B cell (primary cell): ENCODE measurements at regions not wholly inside any gene's neighbourhood (a gene's known extent, or its start where the extent isn't known, plus 50 kb on each side); places are given as distances from the start of the nearest gene placed in this dataset.
"Not testable (repeated sequence)": the region's sequence is repeated elsewhere in the genome, so short reads cannot be mapped to it uniquely, and the experiment has no call there.

ENCODE experiments used
- ATAC-seq: fragments of 200-7000 bp; cut with Tn5 transposase; one replicate; pipeline ENCODE4 v1.10.0; 2021; ENCODE audit warnings: low read depth, mild to moderate bottlenecking, moderate number of reproducible peaks, moderate library complexity
- CTCF ChIA-PET: fragments of 350-600 bp; sonication (Branson Sonifier 250); formaldehyde crosslinking; loops from one replicate; lab custom pipeline; 2021; ENCODE audit warnings: antibody characterized with exemption, inconsistent platforms; lab: Charles Lee
- POLR2A ChIA-PET: fragments of 350-600 bp; sonication (Branson Sonifier 250); formaldehyde crosslinking; loops from one replicate; lab custom pipeline; 2021; ENCODE audit warnings: antibody characterized with exemption; lab: Charles Lee
- DNase-seq: peaks from one replicate; pipeline ENCODE4 v3.0.0; 2013
- H2AFZ ChIP-seq: 2 replicates; pipeline ENCODE4 v1.6.1; 2012; ENCODE audit warnings: mild to moderate bottlenecking, low read depth, low read length; ENCODE audit not compliant: insufficient read depth, poor library complexity, severe bottlenecking
- H3K27ac ChIP-seq, 2 donors: 1 replicate in 1 of 2; 2 replicates in 1 of 2; pipeline ENCODE4 v1.5.1; 2012 to 2013; ENCODE audit warnings: low read length in 2 of 2, mild to moderate bottlenecking in 2 of 2, moderate library complexity in 1 of 2
- H3K27me3 ChIP-seq, 4 experiments: fragments of 200-600 bp in 1 of 4; sonication (generic) in 1 of 4; replicated peaks in 1 of 4; 1 replicate in 2 of 4; 2 replicates in 2 of 4; pipeline versions ENCODE4 v1.6.1 to v1.7.0; 2013 to 2016; ENCODE audit warnings: low read length in 3 of 4, mild to moderate bottlenecking in 2 of 4, mixed read lengths in 1 of 4, moderate library complexity in 1 of 4; ENCODE audit not compliant: insufficient read depth in 4 of 4, control insufficient read depth in 3 of 4; ENCODE audit errors: control extremely low read depth in 1 of 4
- H3K36me3 ChIP-seq, 2 experiments: replicated peaks in 1 of 2; 1 replicate in 1 of 2; 2 replicates in 1 of 2; pipeline versions ENCODE4 v1.6.1 to v1.7.1; 2013; ENCODE audit warnings: low read length in 1 of 2; ENCODE audit not compliant: insufficient read depth in 2 of 2, control insufficient read depth in 1 of 2; ENCODE audit errors: control extremely low read depth in 1 of 2, extremely low read depth in 1 of 2
- H3K4me1 ChIP-seq, 2 donors: fragments of 200-600 bp in 1 of 2; sonication (generic) in 1 of 2; 1 replicate in 1 of 2; 2 replicates in 1 of 2; pipeline versions ENCODE4 v1.5.1 to v1.6.1; 2013 to 2017; ENCODE audit warnings: low read length in 2 of 2; ENCODE audit not compliant: control insufficient read depth in 2 of 2, insufficient read depth in 2 of 2
- H3K4me2 ChIP-seq: replicated peaks from 2 replicates; pipeline ENCODE3; 2012; ENCODE audit warnings: mild to moderate bottlenecking, low read depth, low read length; ENCODE audit not compliant: poor library complexity, severe bottlenecking
- H3K4me3 ChIP-seq, 5 experiments: fragments of 200-600 bp in 1 of 5; sonication (generic) in 1 of 5; 1 replicate in 3 of 5; 2 replicates in 2 of 5; pipeline versions ENCODE4 v1.5.1 to v1.7.0; 2011 to 2016; ENCODE audit warnings: low read length in 4 of 5, mild to moderate bottlenecking in 4 of 5, low read depth in 2 of 5, control low read depth in 1 of 5, moderate library complexity in 1 of 5; ENCODE audit not compliant: insufficient read depth in 1 of 5; ENCODE audit errors: control extremely low read depth in 1 of 5, extremely low read depth in 1 of 5
- H3K79me2 ChIP-seq: fragments of 200-600 bp; sonication (generic); one replicate; pipeline ENCODE4 v1.6.0; 2016; ENCODE audit warnings: low read length; ENCODE audit not compliant: control insufficient read depth, insufficient read depth
- H3K9ac ChIP-seq: fragments of 200-600 bp; sonication (generic); 2 replicates; pipeline ENCODE4 v1.6.1; 2017; ENCODE audit warnings: mild to moderate bottlenecking, low read length, moderate library complexity
- H3K9me3 ChIP-seq, 3 donors: one replicate each; pipeline versions ENCODE4 v1.6.1 to v1.7.1; 2013; ENCODE audit warnings: low read length in 2 of 3; ENCODE audit not compliant: control insufficient read depth in 2 of 3, insufficient read depth in 1 of 3; ENCODE audit errors: control extremely low read depth in 1 of 3
- H4K20me1 ChIP-seq: 2 replicates; pipeline ENCODE4 v1.6.0; 2012; ENCODE audit warnings: mild to moderate bottlenecking, low read length; ENCODE audit not compliant: insufficient read depth, control insufficient read depth, poor library complexity, severe bottlenecking
- H3K27ac Mint-ChIP-seq: one replicate; pipeline ENCODE4 v1.8.0; 2021; ENCODE audit warnings: mixed read lengths
- H3K27me3 Mint-ChIP-seq: one replicate; pipeline ENCODE4 v1.8.0; 2021; ENCODE audit warnings: mixed read lengths
- H3K4me1 Mint-ChIP-seq: one replicate; pipeline ENCODE4 v1.8.0; 2021; ENCODE audit warnings: mixed read lengths
- H3K4me3 Mint-ChIP-seq: one replicate; pipeline ENCODE4 v1.8.0; 2021; ENCODE audit warnings: mixed read lengths
- H3K9me3 Mint-ChIP-seq: one replicate; pipeline ENCODE4 v1.8.0; 2022; ENCODE audit warnings: mixed read lengths; ENCODE audit not compliant: insufficient read depth
- CTCF ChIP-seq: fragments of 200-600 bp; IDR thresholded peaks from one replicate; pipeline ENCODE4 v1.8.0; 2022; ENCODE audit warnings: antibody characterized with exemption, mild to moderate bottlenecking
- EZH2 ChIP-seq: IDR thresholded peaks from 2 replicates; pipeline ENCODE4 v1.6.1; 2012; ENCODE audit warnings: borderline replicate concordance, low read depth, mild to moderate bottlenecking, moderate library complexity, low read length; ENCODE audit not compliant: insufficient read depth, poor library complexity, severe bottlenecking
- WGBS: methylation state at CpG from one replicate; pipeline ENCODE4 v1.1.5; 2013; ENCODE audit warnings: missing lambda C conversion rate; ENCODE audit not compliant: insufficient coverage; 5-methylcytosine and 5-hydroxymethylcytosine counted together
- intact Hi-C: fragments of 100-400 bp; cut with micrococcal nuclease; formaldehyde crosslinking; loops from one replicate; pipeline ENCODE4 v1.10.0; 2022

DNA sequence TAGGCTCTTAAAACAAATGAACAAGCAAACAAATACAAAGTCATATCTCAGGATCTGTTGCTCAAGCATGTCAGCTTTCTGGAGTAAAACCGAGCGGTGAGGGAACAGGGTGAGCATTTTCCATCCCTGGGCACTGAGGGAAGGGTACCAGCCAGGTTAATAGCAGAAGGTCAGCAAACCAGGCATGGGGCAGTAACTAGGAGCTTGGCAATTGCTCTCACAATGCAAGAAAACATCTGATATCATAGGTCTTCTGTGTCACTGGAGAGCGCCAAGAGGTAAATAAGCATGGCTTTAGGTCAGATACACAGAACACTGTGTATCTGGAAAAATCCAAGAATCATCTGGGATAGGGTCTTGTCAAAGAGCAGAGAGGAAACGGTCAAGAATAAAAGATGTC is 521.7 kb upstream of the AUTS2 start:
- POLR2A ChIA-PET = no interaction called here
- Mint-ChIP-seq H3K4me3 (no peak overlapping the region), H3K27ac (no peak overlapping the region), H3K27me3 (no peaks in the 10 kb centered on the region), H3K4me1 (no peaks in the 10 kb centered on the region), H3K9me3 (peaks cover 5% of the 10 kb centered on the region)
- 100% methylated on average over 4 of the region's 4 CpGs for WGBS
- intact Hi-C loops = no loop called here
- Histone ChIP-seq H3K9ac (no peak overlapping the region), H3K4me2 (no peak overlapping the region), H3K4me1 (no peaks in the 10 kb centered on the region), H3K4me3 (no peak overlapping the region), H2AFZ (no peak overlapping the region), H3K27ac (no peak overlapping the region), H3K27me3 (no peaks in the 10 kb centered on the region), H3K9me3 (peaks cover 0 to 19% (median 0%) of the 10 kb centered on the region in 3 donors), H3K79me2 (no peaks in the 10 kb centered on the region), H3K36me3 (no peaks in the 10 kb centered on the region), H4K20me1 (no peaks in the 10 kb centered on the region)
- ATAC-seq (no peak), DNase-seq (no peak)
- no peak for TF ChIP-seq CTCF
- CTCF ChIA-PET = no interaction called here

- ATAC-seq (no peak), DNase-seq (no peak)
- TF ChIP-seq EZH2 (no peak), CTCF (no peak)
- WGBS = 82% methylated on average over 4 of the region's 9 CpGs
- intact Hi-C loops = no loop called here
- H3K9me3 ChIP-seq = peaks cover 0 to 14% (median 0%) of the 10 kb centered on the region in 3 donors
- no peak overlapping the region for H3K4me2 ChIP-seq
- ChIA-PET CTCF (no interaction called here), POLR2A (no interaction called here)
- H3K27ac ChIP-seq = no peak overlapping the region
- no peaks in the 10 kb centered on the region for H3K4me1 ChIP-seq
- H3K36me3 ChIP-seq = no peaks in the 10 kb centered on the region
- no peak overlapping the region for H3K4me3 Mint-ChIP-seq
- no peaks in the 10 kb centered on the region for H3K27me3 Mint-ChIP-seq
- no peak overlapping the region for H2AFZ ChIP-seq
- H3K27ac Mint-ChIP-seq = no peak overlapping the region
- H3K79me2 ChIP-seq = no peaks in the 10 kb centered on the region
- H3K4me3 ChIP-seq = no peak overlapping the region
- peaks cover 3% of the 10 kb centered on the region for H3K9me3 Mint-ChIP-seq
- H3K27me3 ChIP-seq = no peaks in the 10 kb centered on the region
- no peak overlapping the region for H3K9ac ChIP-seq
- H3K4me1 Mint-ChIP-seq = no peaks in the 10 kb centered on the region
- no peaks in the 10 kb centered on the region for H4K20me1 ChIP-seq
Observed at GRCh38 chr7:69078997-69079769, 519.1 kb upstream of the AUTS2 start.

DNA sequence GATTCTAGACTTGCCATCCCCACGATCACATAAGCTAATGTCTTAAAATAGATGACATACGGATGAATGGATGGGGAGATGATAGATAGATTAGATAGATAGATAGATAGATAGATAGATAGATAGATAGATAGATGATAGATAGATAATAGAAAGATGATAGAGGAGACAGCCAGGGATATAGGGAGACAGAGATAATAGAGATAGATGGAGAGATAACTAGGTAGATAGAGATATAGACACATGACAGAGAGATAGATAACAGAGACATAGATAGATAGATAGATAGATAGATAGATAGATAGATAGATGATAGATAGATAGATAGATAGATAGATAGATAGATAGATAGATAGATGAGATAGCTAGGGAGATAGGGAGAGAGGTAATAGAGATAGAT is 511.0 kb upstream of the AUTS2 start:
- POLR2A ChIA-PET, H3K27me3 ChIP-seq, intact Hi-C loops, H3K79me2 ChIP-seq, H3K4me1 Mint-ChIP-seq, H3K4me1 ChIP-seq, H3K4me3 ChIP-seq, H3K9ac ChIP-seq, H4K20me1 ChIP-seq, DNase-seq, ATAC-seq, H3K36me3 ChIP-seq, CTCF ChIA-PET, H3K27ac Mint-ChIP-seq, H2AFZ ChIP-seq, H3K9me3 Mint-ChIP-seq, H3K27ac ChIP-seq, H3K27me3 Mint-ChIP-seq, H3K4me2 ChIP-seq, H3K9me3 ChIP-seq, H3K4me3 Mint-ChIP-seq: not testable (repeated sequence)
- WGBS = 100% methylated on average over 1 of the region's 2 CpGs
